Stimulated activated CD8-positive, alpha-beta memory T cell treated with anti-CD3 and anti-CD28 coated beads, Interleukin-4, amount 100 ng/mL, for 1 hour (primary cell): ENCODE measurements at regions not wholly inside any gene's neighbourhood (a gene's known extent, or its start where the extent isn't known, plus 50 kb on each side); places are given as distances from the start of the nearest gene placed in this dataset.

Source experiments
- DNase-seq, 2 donors: peaks; one replicate each; pipeline ENCODE4 v3.0.0-alpha.2; 2020; ENCODE audit warnings: low read depth in 2 of 2, low spot score in 1 of 2

DNA sequence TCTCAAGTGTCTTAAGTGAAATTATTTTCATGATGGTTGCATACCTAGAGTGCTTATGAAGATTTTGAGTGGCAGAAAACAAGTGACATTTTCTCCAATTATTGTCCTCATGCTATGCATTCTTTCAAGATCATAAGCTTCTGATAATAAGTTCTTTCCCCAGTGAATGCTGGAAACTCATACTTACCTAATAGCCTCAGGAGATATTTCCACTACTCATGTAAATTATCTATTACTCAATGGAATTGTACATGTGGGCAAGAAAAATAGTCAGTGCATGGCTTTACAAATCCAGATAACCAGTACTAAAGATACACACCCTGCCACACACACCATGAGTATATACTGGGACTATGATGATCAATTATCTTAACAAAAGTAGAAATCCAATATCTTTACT is 1219.4 kb upstream of the C9orf72 start:
- DNase-seq, result no peak

GRCh38 chr9:28799876-28800275 is 1226.6 kb upstream of the C9orf72 start:
- DNase-seq, result no peak

DNA sequence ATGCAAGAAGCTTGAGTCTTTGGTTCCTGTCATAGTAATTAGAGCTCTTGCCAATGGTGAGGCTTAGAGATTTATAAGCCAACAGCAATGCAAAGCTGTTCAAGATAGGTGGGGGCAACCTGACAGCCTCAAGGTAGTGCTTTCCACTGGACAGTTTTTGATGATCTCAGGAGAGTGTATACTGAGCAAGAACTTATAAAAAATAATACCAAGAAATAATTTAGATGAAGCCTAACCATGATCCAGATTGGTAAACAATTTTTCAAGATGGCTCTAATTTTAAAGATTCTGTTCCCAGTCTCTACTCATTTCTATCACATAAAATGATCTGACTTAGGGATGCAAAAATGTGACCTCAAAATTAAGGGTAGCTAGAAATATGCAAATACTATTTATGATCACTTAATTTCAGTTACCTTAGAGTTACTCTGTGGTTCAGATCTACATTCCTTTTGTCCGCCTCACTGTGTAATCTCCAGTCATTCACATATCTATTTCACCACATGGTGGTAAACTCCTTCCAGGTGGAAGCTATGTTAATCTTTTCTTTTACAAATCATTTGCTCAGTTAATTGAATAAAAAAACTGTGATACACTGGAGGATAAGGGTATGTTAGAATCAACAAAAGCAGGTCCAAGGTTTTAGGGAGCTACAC is 1228.0 kb upstream of the C9orf72 start:
- DNase-seq, result no peak

- no peak for DNase-seq
Observed at GRCh38 chr9:28805197-28805596, 1231.9 kb upstream of the C9orf72 start.

DNA sequence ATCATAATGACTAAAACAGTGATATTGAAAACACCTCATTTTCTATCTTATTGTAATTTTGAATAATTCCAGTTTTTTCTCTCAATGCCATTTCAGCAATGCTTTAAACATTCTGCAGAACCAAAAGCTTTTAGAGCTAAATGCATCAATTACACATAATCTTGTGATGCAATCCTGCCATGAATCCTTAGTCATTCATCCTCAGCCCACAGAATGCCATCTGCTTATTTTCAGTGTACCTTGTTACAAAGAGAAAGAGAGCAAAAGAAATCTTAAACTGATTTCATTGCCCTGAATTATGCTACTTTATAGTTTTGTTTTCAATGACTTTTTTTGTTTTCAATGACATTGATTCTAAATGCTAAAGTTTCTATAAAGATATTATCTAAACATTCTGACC is 1234.8 kb upstream of the C9orf72 start:
- DNase-seq, result no peak

GRCh38 chr9:28810388-28811075 is 1237.3 kb upstream of the C9orf72 start:
- no peak for DNase-seq

GRCh38 chr9:28820741-28821140 is 1247.5 kb upstream of the C9orf72 start:
- no peak for DNase-seq

DNA sequence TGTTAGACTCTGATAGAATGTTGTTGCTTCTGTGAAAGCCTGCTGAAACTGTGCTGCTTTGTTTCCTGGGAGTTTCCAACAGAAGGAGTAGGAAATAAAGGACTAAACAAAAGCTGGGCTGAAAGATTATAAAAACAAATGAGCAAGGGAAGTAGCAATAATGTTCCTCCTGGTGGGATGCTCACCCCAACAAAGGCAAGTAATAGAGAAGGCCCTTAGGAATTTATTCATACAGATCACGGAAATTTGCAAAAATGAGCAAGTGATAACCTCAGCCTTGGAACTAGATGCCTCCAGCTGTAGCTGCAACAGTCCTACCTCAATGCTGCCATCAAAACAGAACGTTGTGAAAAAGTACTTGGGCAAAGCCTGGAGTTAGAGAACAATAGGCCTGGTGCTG is 1248.0 kb upstream of the C9orf72 start:
- DNase-seq, result no peak

DNA sequence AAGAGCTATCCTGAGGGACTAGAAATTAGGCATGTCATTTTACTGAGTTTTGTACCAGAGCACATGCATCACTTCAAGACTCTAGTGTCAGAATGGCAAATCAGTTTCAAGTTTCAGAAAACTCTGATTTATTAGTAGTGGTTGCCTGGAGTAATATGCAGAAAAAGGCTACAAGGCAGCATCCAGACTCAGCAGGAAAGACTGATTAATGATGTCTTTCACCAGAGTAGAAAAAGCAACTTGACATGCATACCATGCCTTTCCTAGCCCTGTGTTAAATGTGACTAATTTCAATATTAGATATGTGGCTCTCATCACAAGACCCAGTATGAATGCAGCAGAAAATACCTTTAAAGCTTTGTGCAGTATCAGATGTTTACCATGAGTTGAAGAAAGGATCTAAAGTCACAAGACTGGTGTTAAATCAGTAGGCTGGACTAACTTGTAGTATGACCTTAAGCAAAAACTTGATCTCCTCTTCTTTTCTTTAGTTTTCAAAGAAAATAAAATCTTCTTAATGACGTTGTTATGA is 1251.2 kb upstream of the C9orf72 start:
- DNase-seq, result no peak

- no peak for DNase-seq
Observed at GRCh38 chr9:28832168-28832770, 1259.0 kb upstream of the C9orf72 start.

- DNase-seq, result no peak
Observed at GRCh38 chr9:28834156-28834555, 1260.9 kb upstream of the C9orf72 start.

DNA sequence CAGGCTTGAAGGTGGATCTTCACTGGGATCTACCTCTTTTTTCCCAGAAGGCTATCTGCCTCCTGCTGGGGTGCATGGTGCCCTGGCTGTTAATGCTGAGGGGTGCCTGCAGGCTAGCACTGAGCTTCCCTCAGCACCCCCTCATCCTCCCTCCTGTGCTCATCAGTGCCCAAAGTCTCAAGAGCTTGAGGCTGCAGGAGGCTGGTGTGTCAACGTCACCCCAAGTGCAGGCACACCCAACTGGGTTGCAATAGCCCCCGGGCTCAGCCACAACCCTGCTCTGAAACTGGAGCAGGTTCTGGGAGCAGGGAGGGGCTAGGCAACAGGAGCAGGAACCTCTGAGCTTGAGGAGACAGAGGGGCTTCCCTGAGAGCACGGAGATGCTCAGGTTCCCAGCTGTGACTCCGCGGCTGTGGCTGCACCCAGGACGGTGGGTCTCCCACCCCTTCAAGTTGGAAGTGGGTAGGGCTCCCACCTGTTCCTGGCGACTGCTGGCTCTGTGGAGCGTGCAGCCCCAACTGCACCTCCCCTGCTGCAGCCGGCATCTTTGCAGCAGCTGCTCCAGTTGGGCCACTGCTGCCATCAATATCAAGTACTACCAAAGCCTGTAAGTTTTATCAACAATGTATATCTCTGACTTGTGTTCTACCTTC is 1266.6 kb upstream of the C9orf72 start:
- no peak for DNase-seq

DNA sequence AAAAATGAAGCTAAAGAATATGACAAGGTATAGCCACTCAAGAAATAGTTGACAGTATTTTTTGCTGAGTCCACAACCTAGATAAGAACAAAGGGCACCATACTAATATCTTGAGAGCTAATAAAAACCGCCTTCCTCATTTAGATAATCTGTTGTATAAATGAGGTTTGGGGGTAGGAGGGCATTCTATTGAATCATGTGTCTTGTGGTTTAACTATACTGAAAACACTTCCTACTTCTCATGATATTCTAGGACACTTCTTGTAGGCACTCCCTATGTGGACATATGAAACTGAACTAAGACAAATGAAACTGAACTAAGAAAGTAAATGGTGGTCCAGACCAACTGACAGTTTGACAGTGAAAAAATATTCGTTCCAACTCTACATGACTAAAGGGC is 1268.5 kb upstream of the C9orf72 start:
- no peak for DNase-seq

- DNase-seq, result no peak
Observed at GRCh38 chr9:28847331-28847730, 1274.0 kb upstream of the C9orf72 start.

DNA sequence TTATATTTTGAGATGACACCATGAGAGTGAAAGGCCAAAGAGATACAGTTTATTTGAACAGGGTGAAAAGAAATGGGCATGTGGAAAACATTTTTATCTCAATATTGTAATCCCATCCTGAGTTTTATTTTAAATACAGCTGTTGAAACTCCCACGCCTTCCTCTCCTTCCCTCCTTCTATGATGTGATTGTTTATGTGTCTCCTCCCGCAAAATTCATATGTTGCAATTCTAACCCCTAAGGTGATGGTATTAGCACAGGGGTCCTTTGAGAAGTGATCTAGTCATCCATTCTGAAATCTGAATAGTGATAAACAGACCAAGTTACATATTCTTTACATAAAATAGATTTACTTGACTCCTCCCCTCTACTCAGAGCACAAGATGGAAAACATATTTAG is 1275.4 kb upstream of the C9orf72 start:
- no peak for DNase-seq

DNA sequence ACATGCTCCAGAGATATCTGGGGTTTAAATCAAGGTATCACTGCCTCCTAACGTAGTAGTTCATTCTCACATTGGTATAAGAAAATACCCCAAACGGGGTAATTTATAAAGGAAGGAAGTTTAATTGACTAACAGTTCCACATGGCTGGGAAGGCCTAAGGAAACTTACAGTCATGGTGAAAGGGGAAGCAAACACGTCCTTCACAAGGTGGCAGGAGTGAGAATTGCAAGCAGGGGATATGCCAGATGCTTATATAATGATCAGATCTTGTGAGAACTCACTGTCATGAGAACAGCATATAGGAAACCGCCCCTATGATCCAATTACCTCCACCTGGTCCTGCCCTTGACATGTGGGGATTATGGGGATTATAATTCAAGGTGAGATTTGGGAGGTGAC is 1280.2 kb upstream of the C9orf72 start:
- DNase-seq, result no peak

GRCh38 chr9:28866951-28867350 is 1293.7 kb upstream of the C9orf72 start:
- DNase-seq, result no peak

GRCh38 chr9:28868228-28868990 is 1295.1 kb upstream of the C9orf72 start:
- DNase-seq, result no peak

GRCh38 chr9:28882529-28882928 is 1309.2 kb upstream of the C9orf72 start:
- no peak for DNase-seq

- no peak for DNase-seq
Observed at GRCh38 chr9:28883234-28883633, 1310.0 kb upstream of the C9orf72 start.
